IPS-20b (cell line): ENCODE measurements at regions not wholly inside any gene's neighbourhood (a gene's known extent, or its start where the extent isn't known, plus 50 kb on each side); places are given as distances from the start of the nearest gene placed in this dataset.
"Not testable (repeated sequence)": the region's sequence is repeated elsewhere in the genome, so short reads cannot be mapped to it uniquely, and the experiment has no call there.

ENCODE experiments used
- H3K27ac ChIP-seq: one replicate; pipeline ENCODE4 v1.5.1; 2013; ENCODE audit warnings: low read length
- H3K27me3 ChIP-seq: 2 replicates; pipeline ENCODE4 v1.6.1; 2013; ENCODE audit warnings: mild to moderate bottlenecking, low read length, inconsistent platforms; ENCODE audit not compliant: insufficient read depth
- H3K36me3 ChIP-seq: 2 replicates; pipeline ENCODE4 v1.6.1; 2013; ENCODE audit warnings: low read depth, mild to moderate bottlenecking, inconsistent platforms, low read length, moderate library complexity; ENCODE audit not compliant: insufficient read depth
- H3K4me1 ChIP-seq: 2 replicates; pipeline ENCODE4 v1.6.1; 2013; ENCODE audit warnings: mild to moderate bottlenecking, control low read depth, inconsistent platforms, low read length, moderate library complexity; ENCODE audit not compliant: insufficient read depth
- H3K4me3 ChIP-seq: 2 replicates; pipeline ENCODE4 v1.5.1; 2013; ENCODE audit warnings: mild to moderate bottlenecking, low read length, inconsistent platforms
- H3K9ac ChIP-seq: 2 replicates; pipeline ENCODE4 v1.6.1; 2013; ENCODE audit warnings: low read depth, mild to moderate bottlenecking, inconsistent platforms, low read length, moderate library complexity
- H3K9me3 ChIP-seq: 2 replicates; pipeline ENCODE4 v1.6.1; 2013; ENCODE audit warnings: mild to moderate bottlenecking, low read depth, low read length, inconsistent platforms; ENCODE audit not compliant: insufficient read depth

GRCh38 chr4:130056286-130056685 lies 960.3 kb downstream of the C4orf33 start:
- no peaks in the 10 kb centered on the region for H3K36me3 ChIP-seq
- H3K9me3 ChIP-seq: peaks cover 14% of the 10 kb centered on the region; the same call in 1 of the 2 replicates
- no peaks in the 10 kb centered on the region for H3K27me3 ChIP-seq
- H3K4me1 ChIP-seq: no peaks in the 10 kb centered on the region
- H3K27ac ChIP-seq: no peak overlapping the region
- no peak overlapping the region for H3K4me3 ChIP-seq
- no peak overlapping the region for H3K9ac ChIP-seq

GRCh38 chr4:130064471-130064870 lies 968.5 kb downstream of the C4orf33 start:
- Histone ChIP-seq H3K36me3 (no peaks in the 10 kb centered on the region), H3K9ac (no peak overlapping the region), H3K27me3 (no peaks in the 10 kb centered on the region), H3K9me3 (no peaks in the 10 kb centered on the region), H3K27ac (no peak overlapping the region), H3K4me1 (no peaks in the 10 kb centered on the region; the same call in 1 of the 2 replicates), H3K4me3 (no peak overlapping the region)

DNA sequence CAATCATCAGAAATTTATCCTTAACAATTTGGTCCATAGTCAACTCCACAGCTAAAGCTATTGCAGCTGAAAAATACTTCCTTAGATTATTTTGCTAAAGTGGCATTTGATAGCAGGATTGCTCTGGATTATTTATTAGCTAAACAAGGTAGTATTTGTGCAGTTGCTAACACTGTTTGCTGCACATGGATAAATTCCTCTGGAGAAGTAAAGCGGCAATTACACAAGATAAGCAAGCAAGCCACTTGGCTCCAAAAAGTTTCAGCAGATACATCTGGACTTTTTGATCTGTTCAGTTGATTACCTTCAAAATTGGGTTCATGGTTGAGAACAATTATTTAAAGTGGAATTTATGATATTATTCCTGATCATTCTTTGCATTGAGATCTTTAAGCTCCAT lies 971.5 kb downstream of the C4orf33 start:
- no peak overlapping the region for H3K27ac ChIP-seq
- no peaks in the 10 kb centered on the region for H3K27me3 ChIP-seq
- H3K36me3 ChIP-seq: no peaks in the 10 kb centered on the region
- no peak overlapping the region for H3K9ac ChIP-seq
- H3K4me1 ChIP-seq: no peaks in the 10 kb centered on the region; the same call in 1 of the 2 replicates
- no peaks in the 10 kb centered on the region for H3K9me3 ChIP-seq
- H3K4me3 ChIP-seq: no peak overlapping the region

- H3K27ac ChIP-seq: no peak overlapping the region
- H3K9me3 ChIP-seq: no peaks in the 10 kb centered on the region
- H3K4me1 ChIP-seq: no peaks in the 10 kb centered on the region; the same call in 1 of the 2 replicates
- no peak overlapping the region for H3K9ac ChIP-seq
- no peak overlapping the region for H3K4me3 ChIP-seq
- no peaks in the 10 kb centered on the region for H3K27me3 ChIP-seq
- H3K36me3 ChIP-seq: no peaks in the 10 kb centered on the region
Observed at GRCh38 chr4:130068072-130068471, 972.1 kb downstream of the C4orf33 start.

- no peaks in the 10 kb centered on the region for H3K27me3 ChIP-seq
- H3K4me3 ChIP-seq: no peak overlapping the region
- H3K4me1 ChIP-seq: peaks cover 5% of the 10 kb centered on the region; the same call in 1 of the 2 replicates
- no peak overlapping the region for H3K9ac ChIP-seq
- no peak overlapping the region for H3K27ac ChIP-seq
- no peaks in the 10 kb centered on the region for H3K9me3 ChIP-seq
- no peaks in the 10 kb centered on the region for H3K36me3 ChIP-seq
Observed at GRCh38 chr4:130071746-130072145, 975.8 kb downstream of the C4orf33 start.

DNA sequence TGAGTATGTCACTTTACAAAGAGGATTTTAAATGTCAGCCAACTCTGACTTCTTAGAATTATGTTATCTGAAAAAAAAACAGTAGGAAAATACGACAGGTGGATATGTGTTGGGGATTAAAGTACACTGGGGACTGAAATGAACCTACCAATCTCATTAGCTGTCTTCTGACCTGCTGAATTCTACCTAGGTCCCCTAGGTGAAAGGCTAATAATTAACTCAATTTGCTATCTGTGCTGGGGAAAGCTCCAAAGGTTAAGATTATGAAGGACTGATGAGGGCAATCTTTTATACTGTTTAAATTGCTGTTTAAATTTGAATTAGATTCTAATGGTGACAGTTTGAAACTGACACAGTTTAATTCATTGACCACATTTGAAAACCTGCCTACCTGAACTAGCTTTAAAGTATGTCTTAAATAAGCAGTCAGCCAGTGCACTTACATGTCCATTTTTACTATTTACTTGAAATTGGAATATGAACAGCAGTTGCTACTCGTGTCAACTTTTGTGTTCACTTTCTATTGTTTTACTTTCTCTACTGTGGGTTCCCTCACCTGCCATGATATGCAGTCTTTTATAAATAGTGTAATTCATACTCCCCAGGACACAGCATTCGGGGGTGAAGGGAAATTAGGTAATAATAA lies 977.3 kb downstream of the C4orf33 start:
- Histone ChIP-seq H3K4me3 (no peak overlapping the region), H3K4me1 (peaks cover 5% of the 10 kb centered on the region; the same call in 1 of the 2 replicates), H3K27ac (no peak overlapping the region), H3K9ac (no peak overlapping the region), H3K27me3 (no peaks in the 10 kb centered on the region), H3K9me3 (no peaks in the 10 kb centered on the region), H3K36me3 (no peaks in the 10 kb centered on the region)

- H3K9me3 ChIP-seq: no peaks in the 10 kb centered on the region
- no peak overlapping the region for H3K9ac ChIP-seq
- H3K4me3 ChIP-seq: no peak overlapping the region
- no peak overlapping the region for H3K27ac ChIP-seq
- no peaks in the 10 kb centered on the region for H3K27me3 ChIP-seq
- peaks cover 5% of the 10 kb centered on the region; the same call in 1 of the 2 replicates for H3K4me1 ChIP-seq
- no peaks in the 10 kb centered on the region for H3K36me3 ChIP-seq
Observed at GRCh38 chr4:130074096-130074495, 978.1 kb downstream of the C4orf33 start.

DNA sequence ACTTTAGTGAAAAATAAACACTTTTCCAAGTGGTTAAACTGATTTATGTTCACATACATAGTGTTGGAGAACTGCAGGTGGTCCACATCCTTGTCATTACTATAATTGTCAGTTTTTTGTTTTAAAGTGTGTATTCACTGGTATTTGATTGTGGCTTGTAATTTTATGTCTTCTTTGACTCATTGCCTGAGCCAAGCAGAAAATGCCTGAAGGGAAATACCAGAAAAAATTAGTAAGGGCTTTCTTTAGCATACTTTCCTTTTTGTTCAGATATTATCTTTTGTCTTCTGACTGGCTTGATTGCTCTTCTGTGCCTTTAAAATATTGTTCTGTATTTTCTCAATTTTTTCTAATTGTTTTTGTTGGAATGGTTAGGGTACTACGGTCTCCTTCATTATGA lies 981.3 kb downstream of the C4orf33 start:
- no peak overlapping the region for H3K27ac ChIP-seq
- no peaks in the 10 kb centered on the region for H3K36me3 ChIP-seq
- no peak overlapping the region for H3K4me3 ChIP-seq
- H3K9me3 ChIP-seq: no peaks in the 10 kb centered on the region
- H3K9ac ChIP-seq: no peak overlapping the region
- H3K27me3 ChIP-seq: no peaks in the 10 kb centered on the region
- peaks cover 5% of the 10 kb centered on the region; the same call in 1 of the 2 replicates for H3K4me1 ChIP-seq

GRCh38 chr4:130079027-130079426 lies 983.1 kb downstream of the C4orf33 start:
- not testable (repeated sequence) for H3K4me3 ChIP-seq, H3K9ac ChIP-seq, H3K27ac ChIP-seq, H3K9me3 ChIP-seq, H3K4me1 ChIP-seq, H3K36me3 ChIP-seq, H3K27me3 ChIP-seq

- no peak overlapping the region for H3K4me3 ChIP-seq
- no peaks in the 10 kb centered on the region for H3K27me3 ChIP-seq
- H3K27ac ChIP-seq: no peak overlapping the region
- no peak overlapping the region for H3K9ac ChIP-seq
- no peaks in the 10 kb centered on the region for H3K36me3 ChIP-seq
- H3K9me3 ChIP-seq: no peaks in the 10 kb centered on the region
- H3K4me1 ChIP-seq: no peaks in the 10 kb centered on the region; the same call in 1 of the 2 replicates
Observed at GRCh38 chr4:130080872-130081451, 985.0 kb downstream of the C4orf33 start.

DNA sequence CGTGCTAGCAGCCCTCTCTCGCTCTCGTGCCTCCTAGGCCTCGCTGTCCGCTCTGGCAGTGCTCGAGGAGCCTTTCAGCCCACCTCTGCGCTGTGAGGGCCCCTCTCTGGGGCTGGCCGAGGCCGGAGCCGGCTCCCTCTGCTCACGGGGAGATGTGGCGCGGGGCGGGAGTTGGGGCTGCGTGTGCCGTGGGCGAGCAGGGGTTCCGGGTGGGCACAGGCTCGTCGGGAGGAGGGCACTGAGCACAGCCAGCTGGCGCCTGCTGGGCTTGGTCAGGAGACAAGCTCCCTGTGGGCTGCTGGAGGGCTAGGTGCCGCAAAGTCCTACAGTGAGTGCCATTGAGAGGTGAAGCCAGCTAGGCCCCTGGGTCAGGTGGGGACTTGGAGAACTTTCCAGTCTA lies 994.5 kb downstream of the C4orf33 start:
- Histone ChIP-seq H3K27ac (no peak overlapping the region), H3K27me3 (no peaks in the 10 kb centered on the region), H3K9me3 (no peaks in the 10 kb centered on the region), H3K4me3 (no peak overlapping the region), H3K36me3 (no peaks in the 10 kb centered on the region), H3K9ac (no peak overlapping the region), H3K4me1 (no peaks in the 10 kb centered on the region)
